Stimulated activated CD4-positive, alpha-beta T cell treated with anti-CD3 and anti-CD28 coated beads, Interleukin-4, amount 100 ng/mL, for 24 hours (primary cell): ENCODE measurements at regions not wholly inside any gene's neighbourhood (a gene's known extent, or its start where the extent isn't known, plus 50 kb on each side); places are given as distances from the start of the nearest gene placed in this dataset.

Experiments used
- DNase-seq: peaks from one replicate; pipeline ENCODE4 v3.0.0-alpha.2; 2020

- no peak for DNase-seq
Observed at GRCh38 chr2:145197944-145198343, 678.0 kb upstream of the ZEB2 start.

- no peak for DNase-seq
Observed at GRCh38 chr2:145194673-145195072, 674.8 kb upstream of the ZEB2 start.

GRCh38 chr2:145190031-145190703, 670.2 kb upstream of the ZEB2 start:
- DNase-seq, result no peak

- no peak for DNase-seq
Observed at GRCh38 chr2:145186303-145186702, 666.4 kb upstream of the ZEB2 start.

GRCh38 chr2:145185696-145186095, 665.8 kb upstream of the ZEB2 start:
- DNase-seq, result no peak

GRCh38 chr2:145184741-145185651, 665.1 kb upstream of the ZEB2 start:
- DNase-seq, result no peak

- DNase-seq, result no peak
Observed at GRCh38 chr2:145169285-145169684, 649.4 kb upstream of the ZEB2 start.

GRCh38 chr2:145168091-145168490, 648.2 kb upstream of the ZEB2 start:
- no peak for DNase-seq

- no peak for DNase-seq
Observed at GRCh38 chr2:145166731-145167302, 646.9 kb upstream of the ZEB2 start.

GRCh38 chr2:145161656-145162055, 641.7 kb upstream of the ZEB2 start:
- no peak for DNase-seq

- no peak for DNase-seq
Observed at GRCh38 chr2:145160855-145161254, 640.9 kb upstream of the ZEB2 start.

GRCh38 chr2:145159676-145160075, 639.8 kb upstream of the ZEB2 start:
- DNase-seq, result no peak

GRCh38 chr2:145157741-145158591, 638.0 kb upstream of the ZEB2 start:
- DNase-seq, result no peak

GRCh38 chr2:145157036-145157675, 637.2 kb upstream of the ZEB2 start:
- no peak for DNase-seq

- no peak for DNase-seq
Observed at GRCh38 chr2:145156199-145156598, 636.3 kb upstream of the ZEB2 start.

GRCh38 chr2:145155196-145155595, 635.3 kb upstream of the ZEB2 start:
- no peak for DNase-seq

GRCh38 chr2:145154731-145155130, 634.8 kb upstream of the ZEB2 start:
- DNase-seq, result no peak

GRCh38 chr2:145146691-145147090, 626.8 kb upstream of the ZEB2 start:
- no peak for DNase-seq

- no peak for DNase-seq
Observed at GRCh38 chr2:145144131-145144728, 624.3 kb upstream of the ZEB2 start.

- DNase-seq, result no peak
Observed at GRCh38 chr2:145141981-145142380, 622.1 kb upstream of the ZEB2 start.

- DNase-seq, result no peak
Observed at GRCh38 chr2:145140658-145141057, 620.7 kb upstream of the ZEB2 start.

- DNase-seq, result no peak
Observed at GRCh38 chr2:145138626-145139025, 618.7 kb upstream of the ZEB2 start.
